Endothelial cell (in vitro differentiated cells): ENCODE measurements at regions not wholly inside any gene's neighbourhood (a gene's known extent, or its start where the extent isn't known, plus 50 kb on each side); places are given as distances from the start of the nearest gene placed in this dataset.

Source experiments
- DNase-seq: peaks from one replicate; pipeline ENCODE4 v3.0.0; 2021; ENCODE audit warnings: low spot score
- H3K27ac Mint-ChIP-seq: one replicate; pipeline ENCODE4 v1.8.0; 2021; ENCODE audit warnings: mixed read lengths, inconsistent platforms; ENCODE audit not compliant: unreplicated experiment
- H3K27me3 Mint-ChIP-seq: one replicate; pipeline ENCODE4 v1.8.0; 2021; ENCODE audit warnings: mild to moderate bottlenecking, moderate library complexity, mixed read lengths, inconsistent platforms; ENCODE audit not compliant: unreplicated experiment
- H3K36me3 Mint-ChIP-seq: one replicate; pipeline ENCODE4 v1.8.0; 2021; ENCODE audit warnings: mild to moderate bottlenecking, low read depth, mixed read lengths, inconsistent platforms; ENCODE audit not compliant: unreplicated experiment
- H3K4me1 Mint-ChIP-seq: one replicate; pipeline ENCODE4 v1.8.0; 2021; ENCODE audit warnings: mild to moderate bottlenecking, mixed read lengths, inconsistent platforms; ENCODE audit not compliant: unreplicated experiment
- H3K4me3 Mint-ChIP-seq: one replicate; pipeline ENCODE4 v1.8.0; 2021; ENCODE audit warnings: mild to moderate bottlenecking, mixed read lengths, inconsistent platforms; ENCODE audit not compliant: unreplicated experiment
- H3K9me3 Mint-ChIP-seq: one replicate; pipeline ENCODE4 v1.8.0; 2021; ENCODE audit warnings: mixed read lengths, inconsistent platforms; ENCODE audit not compliant: unreplicated experiment
- CTCF ChIP-seq: fragments of 200-600 bp; sonication (generic); IDR thresholded peaks from one replicate; pipeline ENCODE4 v1.5.0; 2021; ENCODE audit warnings: antibody characterized with exemption; ENCODE audit not compliant: unreplicated experiment

- DNase-seq, result no peak
- H3K27ac Mint-ChIP-seq, result no peak overlapping the region
- no peaks in the 10 kb centered on the region for H3K9me3 Mint-ChIP-seq
- no peak for TF ChIP-seq CTCF
- peaks cover 8% of the 10 kb centered on the region for H3K4me1 Mint-ChIP-seq
- H3K36me3 Mint-ChIP-seq, result peaks cover 3% of the 10 kb centered on the region
- no peak overlapping the region for H3K4me3 Mint-ChIP-seq
- H3K27me3 Mint-ChIP-seq, result no peaks in the 10 kb centered on the region
These were observed 296.9 kb downstream of the ADRA2A start for GRCh38 chr10:111373696-111374095.

- Mint-ChIP-seq H3K4me3 (no peak overlapping the region), H3K4me1 (no peaks in the 10 kb centered on the region), H3K9me3 (no peaks in the 10 kb centered on the region), H3K27me3 (no peaks in the 10 kb centered on the region), H3K36me3 (peaks cover 7% of the 10 kb centered on the region), H3K27ac (no peak overlapping the region)
- no peak for TF ChIP-seq CTCF
- no peak for DNase-seq
These were observed 302.8 kb downstream of the ADRA2A start for GRCh38 chr10:111379534-111380187.

- Mint-ChIP-seq H3K4me1 (no peaks in the 10 kb centered on the region), H3K9me3 (no peaks in the 10 kb centered on the region), H3K27ac (no peak overlapping the region), H3K4me3 (no peak overlapping the region), H3K27me3 (no peaks in the 10 kb centered on the region), H3K36me3 (peaks cover 7% of the 10 kb centered on the region)
- DNase-seq, result no peak
- TF ChIP-seq CTCF, result no peak
These were observed 307.7 kb downstream of the ADRA2A start for GRCh38 chr10:111384556-111384955.

GRCh38 chr10:111390813-111391563 is 314.2 kb downstream of the ADRA2A start:
- no peak for DNase-seq
- Mint-ChIP-seq H3K36me3 (peaks cover 9% of the 10 kb centered on the region), H3K27ac (no peak overlapping the region), H3K4me3 (no peak overlapping the region), H3K27me3 (no peaks in the 10 kb centered on the region), H3K4me1 (peaks cover 4% of the 10 kb centered on the region), H3K9me3 (no peaks in the 10 kb centered on the region)
- TF ChIP-seq CTCF, result no peak

- Mint-ChIP-seq H3K27ac (no peak overlapping the region), H3K4me3 (no peak overlapping the region), H3K9me3 (no peaks in the 10 kb centered on the region), H3K4me1 (peaks cover 4% of the 10 kb centered on the region), H3K36me3 (peaks cover 9% of the 10 kb centered on the region), H3K27me3 (no peaks in the 10 kb centered on the region)
- no peak for TF ChIP-seq CTCF
- no peak for DNase-seq
These were observed 315.3 kb downstream of the ADRA2A start for GRCh38 chr10:111392159-111392558.
